ENCODE measurements at regions not wholly inside any gene's neighbourhood (a gene's known extent, or its start where the extent isn't known, plus 50 kb on each side); places are given as distances from the start of the nearest gene placed in this dataset.

- TF ChIP-seq FOXK2 (IDR thresholded peaks at IDR 0.05) (no peak), PKNOX1 (IDR thresholded peaks at IDR 0.05) (no peak), CTBP1 (IDR thresholded peaks at IDR 0.05; ENCODE audit: borderline replicate concordance) (no peak)
- no peak for DNase-seq (ENCODE audit: extremely low spot score)
- CTCF ChIA-PET, result interaction anchor here (1.1 kb wide), 1 partner anchor 8 kb away, joined by 4 read pairs; no protein-coding TSS in a partner anchor
- POLR2A ChIA-PET, result interaction anchor here (0.6 kb wide), 1 partner anchor 315 kb away, joined by 3 read pairs; no protein-coding TSS in a partner anchor
Measured at GRCh38 chr15:79373113-79373512, 59.0 kb upstream of the MINAR1 start.

DNA sequence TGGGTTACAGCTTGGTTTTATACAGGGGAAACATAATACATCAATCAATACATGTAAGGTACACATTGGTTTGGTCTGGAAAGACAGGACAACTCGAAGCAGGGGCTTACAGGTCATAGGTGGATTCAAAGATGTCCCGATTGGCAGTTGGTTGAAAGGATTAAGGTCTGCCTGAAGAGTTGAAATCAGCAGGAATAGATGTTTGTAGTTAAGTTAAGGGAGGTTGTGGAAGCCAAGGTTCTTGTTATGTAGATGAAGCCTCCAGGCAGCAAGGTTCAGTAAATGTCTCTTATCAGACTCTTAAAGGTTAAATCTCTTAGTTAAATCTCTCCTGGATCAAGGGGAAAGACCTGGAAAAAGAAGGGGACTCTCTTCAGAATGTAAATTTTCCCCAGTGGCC lies 58.4 kb upstream of the MINAR1 start:
- TF ChIP-seq ZNF384 (IDR thresholded peaks at IDR 0.05) (no peak), BHLHE40 (IDR thresholded peaks at IDR 0.05; ENCODE audit: borderline replicate concordance) (no peak), CTBP1 (IDR thresholded peaks at IDR 0.05; ENCODE audit: borderline replicate concordance) (no peak), TARDBP (IDR thresholded peaks at IDR 0.05) (no peak), HDGF (IDR thresholded peaks at IDR 0.05; ENCODE audit: borderline replicate concordance) (no peak), ELF4 (IDR thresholded peaks at IDR 0.05) (no peak), FOXA1 (IDR thresholded peaks at IDR 0.05) (no peak), FOXK2 (IDR thresholded peaks at IDR 0.05) (no peak), LEF1 (IDR thresholded peaks at IDR 0.05; ENCODE audit: borderline replicate concordance) (no peak), SUZ12 (IDR thresholded peaks at IDR 0.05) (no peak), ARNT (IDR thresholded peaks at IDR 0.05) (no peak), SP1 (IDR thresholded peaks at IDR 0.05) (no peak), NFRKB (IDR thresholded peaks at IDR 0.05) (no peak), FOXM1 (IDR thresholded peaks at IDR 0.05; ENCODE audit: borderline replicate concordance) (no peak), PKNOX1 (IDR thresholded peaks at IDR 0.05) (no peak)
- POLR2A ChIA-PET, result no interaction called here
- no peak for DNase-seq (ENCODE audit: extremely low spot score)
- CTCF ChIA-PET, result no interaction called here

- TF ChIP-seq ARNT (IDR thresholded peaks at IDR 0.05) (no peak), L3MBTL2 (conservative IDR thresholded peaks at IDR 0.05) (no peak), CTBP1 (IDR thresholded peaks at IDR 0.05; ENCODE audit: borderline replicate concordance) (no peak), SP1 (IDR thresholded peaks at IDR 0.05) (no peak), LEF1 (IDR thresholded peaks at IDR 0.05; ENCODE audit: borderline replicate concordance) (no peak)
- POLR2A ChIA-PET, result no interaction called here
- no peak for DNase-seq (ENCODE audit: extremely low spot score)
- CTCF ChIA-PET, result no interaction called here
Measured at GRCh38 chr15:79376383-79376782, 55.8 kb upstream of the MINAR1 start.

DNA sequence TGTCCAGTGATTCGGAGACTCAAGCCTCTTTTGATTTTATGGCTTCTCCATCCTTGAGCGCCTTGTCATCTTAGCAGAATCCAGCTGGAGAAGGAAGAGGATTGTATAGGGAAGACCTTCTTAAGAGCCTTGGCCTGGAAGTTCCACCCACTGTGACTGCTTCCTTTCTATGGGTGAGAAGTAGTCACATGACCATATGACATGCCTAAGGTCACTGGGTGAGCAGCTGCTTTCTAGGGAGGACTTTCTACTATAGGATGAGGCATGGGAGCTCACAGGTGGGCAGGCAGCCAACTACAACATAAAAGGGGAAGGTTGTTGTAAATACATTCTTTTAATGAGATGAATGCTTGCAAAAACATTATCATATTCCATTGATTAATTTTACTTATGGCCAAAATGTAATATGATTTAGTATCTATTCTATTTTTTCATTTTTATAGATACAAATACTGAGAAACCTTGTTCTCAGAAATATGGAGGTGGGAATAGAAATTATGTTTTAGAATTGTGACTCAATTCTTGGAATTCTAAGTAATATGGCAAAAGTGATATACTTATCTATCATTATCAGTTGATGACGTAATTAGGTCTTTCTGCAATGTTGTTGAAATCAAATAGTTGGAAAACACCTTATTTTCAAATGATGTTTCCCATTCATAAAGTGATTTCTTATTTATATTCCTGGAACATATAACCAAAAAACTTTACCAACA lies 53.6 kb upstream of the MINAR1 start:
- ChIA-PET CTCF (interaction anchor here (1.2 to 1.9 kb wide), 2 partner anchors 215 to 218 kb away, joined by 5 to 15 read pairs; no protein-coding TSS in a partner anchor), POLR2A (no interaction called here)
- TF ChIP-seq ARNT (IDR thresholded peaks at IDR 0.05) (no peak), L3MBTL2 (conservative IDR thresholded peaks at IDR 0.05) (no peak), SUZ12 (IDR thresholded peaks at IDR 0.05) (no peak), FOXA1 (IDR thresholded peaks at IDR 0.05) (no peak), FOXK2 (IDR thresholded peaks at IDR 0.05) (no peak), SP1 (IDR thresholded peaks at IDR 0.05) (no peak), ELF4 (IDR thresholded peaks at IDR 0.05) (no peak), PKNOX1 (IDR thresholded peaks at IDR 0.05) (no peak)
- DNase-seq (ENCODE audit: extremely low spot score), result no peak

DNA sequence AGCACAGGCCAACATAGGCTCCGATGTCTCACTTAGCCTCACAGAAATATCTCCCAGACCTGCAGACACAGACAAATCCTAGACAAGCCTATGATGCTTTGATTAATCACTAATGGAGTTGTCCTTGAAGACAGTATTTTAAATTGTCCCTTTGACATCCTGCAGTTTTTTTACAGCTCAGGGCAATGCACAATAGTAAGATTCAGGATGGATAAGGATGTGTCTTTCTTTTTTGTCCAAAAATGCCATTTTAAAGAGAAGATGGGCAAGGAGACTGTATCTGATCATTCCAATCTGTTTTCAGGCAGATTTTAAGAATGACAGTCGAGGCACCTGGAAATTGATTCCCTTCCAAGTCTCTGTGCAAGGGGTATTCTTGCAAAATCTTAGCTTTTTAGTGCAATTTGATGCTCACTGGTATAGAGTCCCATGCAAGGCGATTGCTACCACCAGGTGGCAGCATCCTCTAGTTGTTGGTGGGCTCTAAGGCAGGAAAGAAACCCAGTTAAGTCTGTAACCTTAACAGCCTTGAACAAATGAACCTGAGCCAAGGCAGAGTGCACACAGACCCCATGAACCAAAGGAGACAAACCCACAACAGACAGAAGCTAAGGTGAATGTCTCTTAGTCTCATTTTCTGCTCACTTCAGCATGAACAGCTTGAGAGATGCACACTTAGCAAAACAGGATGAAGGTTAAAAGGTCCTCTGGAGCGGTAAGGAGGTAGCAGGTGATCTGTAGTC lies 51.2 kb upstream of the MINAR1 start:
- ChIA-PET POLR2A (no interaction called here), CTCF (interaction anchor here (0.7 to 4.2 kb wide), 13 partner anchors 8 to 678 kb away, joined by 3 to 66 read pairs (median 5); partner anchors contain the start of gene MINAR1)

DNA sequence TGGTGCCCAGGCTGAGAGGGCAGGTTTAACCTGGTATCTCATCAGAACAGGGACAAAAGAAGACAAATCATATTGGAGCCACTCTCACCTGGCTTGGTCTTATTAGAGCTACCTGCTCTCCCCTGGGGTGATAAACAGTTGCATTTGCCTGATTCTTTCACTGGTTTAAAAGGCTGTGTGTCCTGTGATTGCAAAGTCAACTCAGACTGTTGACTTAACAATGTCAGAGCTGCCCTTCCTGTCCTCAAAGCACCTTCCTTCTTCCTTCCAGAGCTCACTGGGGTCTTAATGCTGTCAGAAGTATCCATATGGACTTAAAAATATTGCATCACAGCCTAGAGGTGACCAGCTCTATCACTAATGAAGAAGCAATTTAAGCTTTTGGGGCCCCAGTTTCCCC lies 50.5 kb upstream of the MINAR1 start:
- no peak for TF ChIP-seq FOXA1 (IDR thresholded peaks at IDR 0.05)
- TF ChIP-seq BHLHE40 (IDR thresholded peaks at IDR 0.05; ENCODE audit: borderline replicate concordance), result no peak
- no peak for TF ChIP-seq TARDBP (IDR thresholded peaks at IDR 0.05)
- TF ChIP-seq FOXM1 (IDR thresholded peaks at IDR 0.05; ENCODE audit: borderline replicate concordance), result no peak
- no peak for DNase-seq (ENCODE audit: extremely low spot score)
- CTCF ChIA-PET, result interaction anchor here (0.6 to 4.2 kb wide), 11 partner anchors 12 to 677 kb away, joined by 3 to 66 read pairs (median 5); partner anchors contain the start of gene MINAR1
- POLR2A ChIA-PET, result interaction anchor here (0.6 kb wide), 1 partner anchor 90 kb away, joined by 3 read pairs; no protein-coding TSS in a partner anchor

More for the DNA sequence above, 51.2 kb upstream of the MINAR1 start:
- DNase-seq (ENCODE audit: extremely low spot score), result peak; percentile 75
- TF ChIP-seq LEF1 (IDR thresholded peaks at IDR 0.05; ENCODE audit: borderline replicate concordance), result no peak
- TF ChIP-seq ELF4 (IDR thresholded peaks at IDR 0.05), result no peak
